ENCODE measurements at regions not wholly inside any gene's neighbourhood (a gene's known extent, or its start where the extent isn't known, plus 50 kb on each side); places are given as distances from the start of the nearest gene placed in this dataset.

- ChIA-PET POLR2A (ENCODE audit: unreplicated experiment) (no interaction called here), CTCF (no interaction called here)
- Histone ChIP-seq H3F3A (ENCODE audit: insufficient read depth, low read depth) (no peaks in the 10 kb centered on the region), H3K4me1 (replicated peaks; ENCODE audit: insufficient read depth) (peaks cover 4% of the 10 kb centered on the region; the same call in 1 of the 2 replicates), H3K79me2 (ENCODE audit: low read depth) (no peaks in the 10 kb centered on the region), H2AFZ (no peak overlapping the region), H3K36me3 (ENCODE audit: low read depth) (no peaks in the 10 kb centered on the region), H3K4me3 (no peak overlapping the region), H3K9me2 (ENCODE audit: insufficient read depth) (no peaks in the 10 kb centered on the region), H3K4me2 (no peak overlapping the region), H3K9me3 (ENCODE audit: insufficient read depth, low read depth) (no peaks in the 10 kb centered on the region), H3K27me3 (ENCODE audit: insufficient read depth, low read depth) (no peaks in the 10 kb centered on the region), H3K27ac (no peak overlapping the region), H4K20me1 (ENCODE audit: insufficient read depth) (no peaks in the 10 kb centered on the region)
- no TSS peak for BruUV-seq (replicated peaks)
- intact Hi-C loops (cut with micrococcal nuclease; ENCODE audit: unreplicated experiment): no loop called here
- no peak for TF ChIP-seq EZH2 (IDR thresholded peaks at IDR 0.05; ENCODE audit: low read depth)
- TF ChIP-seq, protein P1, sequence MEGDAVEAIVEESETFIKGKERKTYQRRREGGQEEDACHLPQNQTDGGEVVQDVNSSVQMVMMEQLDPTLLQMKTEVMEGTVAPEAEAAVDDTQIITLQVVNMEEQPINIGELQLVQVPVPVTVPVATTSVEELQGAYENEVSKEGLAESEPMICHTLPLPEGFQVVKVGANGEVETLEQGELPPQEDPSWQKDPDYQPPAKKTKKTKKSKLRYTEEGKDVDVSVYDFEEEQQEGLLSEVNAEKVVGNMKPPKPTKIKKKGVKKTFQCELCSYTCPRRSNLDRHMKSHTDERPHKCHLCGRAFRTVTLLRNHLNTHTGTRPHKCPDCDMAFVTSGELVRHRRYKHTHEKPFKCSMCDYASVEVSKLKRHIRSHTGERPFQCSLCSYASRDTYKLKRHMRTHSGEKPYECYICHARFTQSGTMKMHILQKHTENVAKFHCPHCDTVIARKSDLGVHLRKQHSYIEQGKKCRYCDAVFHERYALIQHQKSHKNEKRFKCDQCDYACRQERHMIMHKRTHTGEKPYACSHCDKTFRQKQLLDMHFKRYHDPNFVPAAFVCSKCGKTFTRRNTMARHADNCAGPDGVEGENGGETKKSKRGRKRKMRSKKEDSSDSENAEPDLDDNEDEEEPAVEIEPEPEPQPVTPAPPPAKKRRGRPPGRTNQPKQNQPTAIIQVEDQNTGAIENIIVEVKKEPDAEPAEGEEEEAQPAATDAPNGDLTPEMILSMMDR (conservative IDR thresholded peaks at IDR 0.05): no peak
- no peak for DNase-seq
Measured at GRCh38 chr7:115782696-115783490, 247.7 kb downstream of the TFEC start.

DNA sequence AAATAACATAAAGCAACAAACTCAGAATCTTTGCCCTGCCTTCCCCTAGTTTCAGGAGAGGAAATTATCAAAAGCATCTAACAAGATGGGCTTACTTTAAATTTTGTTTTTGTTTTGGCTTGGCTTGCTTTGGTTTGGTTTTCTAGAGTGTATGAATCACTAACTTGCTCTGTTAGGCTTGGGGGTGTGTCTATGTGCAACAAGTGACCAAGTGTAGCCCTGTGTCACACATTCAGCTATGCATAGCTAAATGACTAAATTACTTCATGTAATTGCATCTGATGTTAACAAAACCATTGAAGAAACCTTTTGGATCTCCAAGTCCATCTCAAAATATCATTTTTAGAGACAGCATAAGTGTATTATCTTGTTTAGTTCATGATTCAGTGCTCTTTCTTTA lies 251.0 kb downstream of the TFEC start:
- no peaks in the 10 kb centered on the region for H3K27me3 ChIP-seq (ENCODE audit: insufficient read depth, low read depth)
- no peaks in the 10 kb centered on the region for H3F3A ChIP-seq (ENCODE audit: insufficient read depth, low read depth)
- no peak overlapping the region; the same call in 1 of the 2 replicates for H2AFZ ChIP-seq
- ChIA-PET POLR2A (ENCODE audit: unreplicated experiment) (no interaction called here), CTCF (no interaction called here)
- TF ChIP-seq, protein P1 (conservative IDR thresholded peaks at IDR 0.05): no peak
- no peak for TF ChIP-seq EZH2 (IDR thresholded peaks at IDR 0.05; ENCODE audit: low read depth)
- no peaks in the 10 kb centered on the region for H4K20me1 ChIP-seq (ENCODE audit: insufficient read depth)
- peaks cover 4% of the 10 kb centered on the region; the same call in 1 of the 2 replicates for H3K4me1 ChIP-seq (replicated peaks; ENCODE audit: insufficient read depth)
- no peak overlapping the region for H3K27ac ChIP-seq
- H3K4me2 ChIP-seq: no peak overlapping the region
- H3K79me2 ChIP-seq (ENCODE audit: low read depth): no peaks in the 10 kb centered on the region
- H3K4me3 ChIP-seq: no peak overlapping the region
- intact Hi-C loops (cut with micrococcal nuclease; ENCODE audit: unreplicated experiment): no loop called here
- H3K9me3 ChIP-seq (ENCODE audit: insufficient read depth, low read depth): no peaks in the 10 kb centered on the region
- no TSS peak for BruUV-seq (replicated peaks)
- no peak for DNase-seq
- H3K36me3 ChIP-seq (ENCODE audit: low read depth): no peaks in the 10 kb centered on the region
- H3K9me2 ChIP-seq (ENCODE audit: insufficient read depth): no peaks in the 10 kb centered on the region

DNA sequence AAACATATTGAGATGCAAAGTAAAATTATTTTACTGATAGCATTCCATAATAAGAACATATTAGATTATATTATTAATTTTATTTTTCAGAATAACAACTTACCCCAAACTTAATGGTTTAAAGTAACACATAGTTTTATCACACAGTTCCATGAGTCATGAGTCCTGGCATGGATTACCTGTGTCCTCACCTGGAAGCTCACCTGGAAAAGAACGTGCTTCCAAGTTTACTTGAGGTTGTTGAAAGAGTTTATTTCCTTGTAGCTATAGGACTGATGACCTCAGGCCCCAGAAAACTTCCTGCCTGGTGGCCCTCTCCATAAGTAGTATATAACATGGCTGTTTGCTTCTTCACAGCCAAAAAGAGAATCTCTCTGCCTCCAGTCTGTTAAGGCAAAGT lies 254.6 kb downstream of the TFEC start:
- DNase-seq: peak; percentile 20 to 69
- H4K20me1 ChIP-seq (ENCODE audit: insufficient read depth): no peaks in the 10 kb centered on the region
- no peaks in the 10 kb centered on the region for H3K9me2 ChIP-seq (ENCODE audit: insufficient read depth)
- no peak overlapping the region for H3K4me3 ChIP-seq
- no peak overlapping the region for H3K4me2 ChIP-seq
- no peaks in the 10 kb centered on the region for H3K79me2 ChIP-seq (ENCODE audit: low read depth)
- H2AFZ ChIP-seq: no peak overlapping the region
- H3K27ac ChIP-seq: no peak overlapping the region
- ChIA-PET CTCF (no interaction called here), POLR2A (ENCODE audit: unreplicated experiment) (no interaction called here)
- H3K4me1 ChIP-seq (replicated peaks; ENCODE audit: insufficient read depth): peaks cover 4% of the 10 kb centered on the region; the same call in 1 of the 2 replicates
- H3F3A ChIP-seq (ENCODE audit: insufficient read depth, low read depth): no peaks in the 10 kb centered on the region
- H3K36me3 ChIP-seq (ENCODE audit: low read depth): no peaks in the 10 kb centered on the region
- no peaks in the 10 kb centered on the region for H3K9me3 ChIP-seq (ENCODE audit: insufficient read depth, low read depth)
- H3K27me3 ChIP-seq (ENCODE audit: insufficient read depth, low read depth): no peaks in the 10 kb centered on the region
- no peak for TF ChIP-seq EZH2 (IDR thresholded peaks at IDR 0.05; ENCODE audit: low read depth)
- TF ChIP-seq, protein P1 (conservative IDR thresholded peaks at IDR 0.05): no peak
- intact Hi-C loops (cut with micrococcal nuclease; ENCODE audit: unreplicated experiment): no loop called here
- BruUV-seq (replicated peaks): no TSS peak

All from PC-9 (cell line).